Immature natural killer cell (primary cell): ENCODE measurements at regions not wholly inside any gene's neighbourhood (a gene's known extent, or its start where the extent isn't known, plus 50 kb on each side); places are given as distances from the start of the nearest gene placed in this dataset.

ENCODE experiments used
- DNase-seq, 3 donors: peaks; one replicate each; pipeline ENCODE4 v3.0.0; 2022; ENCODE audit warnings: mixed read lengths in 1 of 3
- H3K27ac Mint-ChIP-seq, 6 donors: one replicate each; pipeline ENCODE4 v1.8.0; 2020; ENCODE audit warnings: mixed read lengths in 6 of 6, mild to moderate bottlenecking in 5 of 6, inconsistent platforms in 4 of 6, moderate library complexity in 3 of 6
- H3K27me3 Mint-ChIP-seq, 3 donors: one replicate each; pipeline ENCODE4 v1.8.0; 2020 to 2021; ENCODE audit warnings: low read depth in 3 of 3, mild to moderate bottlenecking in 3 of 3, mixed read lengths in 3 of 3, moderate library complexity in 3 of 3, inconsistent platforms in 1 of 3
- H3K36me3 Mint-ChIP-seq, 3 donors: one replicate each; pipeline ENCODE4 v1.8.0; 2020; ENCODE audit warnings: mixed read lengths in 3 of 3, inconsistent platforms in 2 of 3, mild to moderate bottlenecking in 2 of 3
- H3K4me1 Mint-ChIP-seq, 2 donors: one replicate each; pipeline ENCODE4 v1.8.0; 2020; ENCODE audit warnings: inconsistent platforms in 2 of 2, mild to moderate bottlenecking in 2 of 2, mixed read lengths in 2 of 2, moderate library complexity in 1 of 2
- H3K4me3 Mint-ChIP-seq, 5 donors: one replicate each; pipeline ENCODE4 v1.8.0; 2020; ENCODE audit warnings: mild to moderate bottlenecking in 5 of 5, mixed read lengths in 5 of 5, inconsistent platforms in 3 of 5, moderate library complexity in 3 of 5
- H3K9me3 Mint-ChIP-seq, 6 donors: one replicate each; pipeline ENCODE4 v1.8.0; 2020; ENCODE audit warnings: mild to moderate bottlenecking in 6 of 6, mixed read lengths in 6 of 6, inconsistent platforms in 4 of 6, moderate library complexity in 3 of 6

GRCh38 chr4:8921465-8921864, 49.8 kb upstream of the HMX1 start:
- Mint-ChIP-seq H3K27me3 (peaks cover 2 to 9% (median 6%) of the 10 kb centered on the region in 3 donors), H3K4me3 (no peak overlapping the region), H3K36me3 (no peaks in the 10 kb centered on the region), H3K27ac (no peak overlapping the region), H3K9me3 (peaks cover 0 to 10% (median 8%) of the 10 kb centered on the region in 6 donors), H3K4me1 (no peaks in the 10 kb centered on the region)
- no peak for DNase-seq
